A549 (cell line): ENCODE measurements at regions not wholly inside any gene's neighbourhood (a gene's known extent, or its start where the extent isn't known, plus 50 kb on each side); places are given as distances from the start of the nearest gene placed in this dataset.

Experiments
- CTCF ChIP-seq: fragments of >200 bp; sonication (Bioruptor Twin); formaldehyde crosslinking; IDR thresholded peaks from 3 replicates; pipeline ENCODE4 v1.5.1; 2016
- HDAC2 ChIP-seq: fragments of 200-600 bp; sonication (generic); IDR thresholded peaks from 2 replicates; pipeline ENCODE4 v1.6.1; 2016

- TF ChIP-seq CTCF (no peak), HDAC2 (no peak)
Observed at GRCh38 chr3:152151216-152151876, 117.4 kb upstream of the MBNL1 start.
